Right lobe of liver (tissue), 6 donors: ENCODE measurements at regions not wholly inside any gene's neighbourhood (a gene's known extent, or its start where the extent isn't known, plus 50 kb on each side); places are given as distances from the start of the nearest gene placed in this dataset.
A peak's percentile ranks its signal among the peaks of the same experiment; 100 is the strongest.

Experiments
- ATAC-seq, 4 donors: fragments of 200-7000 bp; cut with Tn5 transposase; one replicate each; pipeline ENCODE4 v1.9.1; 2020; ENCODE audit warnings: mild to moderate bottlenecking in 4 of 4, moderate library complexity in 4 of 4
- DNase-seq, 3 donors: peaks; one replicate each; pipeline ENCODE4 v3.0.0-alpha.2; 2020
- H3K27ac ChIP-seq, 3 donors: fragments of 200-600 bp; one replicate each; pipeline ENCODE4 v1.8.0; 2022
- H3K27me3 ChIP-seq, 2 donors: fragments of 200-600 bp; one replicate each; pipeline ENCODE4 v1.8.0; 2022
- H3K36me3 ChIP-seq, 4 donors: fragments of 200-600 bp; sonication (generic) in 1 of 4; one replicate each; pipeline versions ENCODE4 v1.5.1 to v1.8.0; 2017 to 2022; ENCODE audit warnings: control low read depth in 1 of 4
- H3K4me1 ChIP-seq, 4 donors: fragments of 200-600 bp; sonication (generic) in 1 of 4; one replicate each; pipeline versions ENCODE4 v1.5.1 to v1.8.0; 2017 to 2022; ENCODE audit warnings: control low read depth in 1 of 4
- H3K4me3 ChIP-seq, 3 donors: fragments of 200-600 bp; one replicate each; pipeline ENCODE4 v1.8.0; 2022
- H3K9me3 ChIP-seq, 4 donors: fragments of 200-600 bp; sonication (generic) in 1 of 4; one replicate each; pipeline versions ENCODE4 v1.5.1 to v1.8.0; 2017 to 2022; ENCODE audit warnings: control low read depth in 1 of 4
- CTCF ChIP-seq, 4 donors: fragments of 200-600 bp in 3 of 4; fragments of 450-650 bp in 1 of 4; IDR thresholded peaks; one replicate each; pipeline versions ENCODE4 v1.5.1 to v1.8.0; 2016 to 2022; ENCODE audit warnings: antibody characterized with exemption in 4 of 4, mild to moderate bottlenecking in 2 of 4
- POLR2A ChIP-seq: fragments of 450-650 bp; IDR thresholded peaks from one replicate; pipeline ENCODE4 v1.6.1; 2017; ENCODE audit warnings: antibody characterized with exemption, mild to moderate bottlenecking
- WGBS: methylation state at CpG from one replicate; pipeline ENCODE4 v1.1.6; 2018; ENCODE audit warnings: low coverage, low lambda C conversion rate; ENCODE audit not compliant: insufficient coverage; ENCODE audit errors: missing lambda C conversion rate; 5-methylcytosine and 5-hydroxymethylcytosine counted together
- intact Hi-C, 2 donors: fragments of 100-400 bp; cut with DNase I; formaldehyde crosslinking; loops; one replicate each; pipeline versions ENCODE4 v1.11.2 to v1.14.1; 2022
- donor health status: DM: no; HTN: yes; CAD: no.
- donor health status: DM: no; HTN: no; CAD: no.
- donor health status: DM: no; HTN: no; CAD: no.
- donor health status: DM: no; HTN: yes; CAD: no.
- donor health status: DM: no; HTN: yes; CAD: no.

- no peaks in the 10 kb centered on the region for H3K36me3 ChIP-seq
- intact Hi-C loops: no loop called here
- no peak for TF ChIP-seq POLR2A
- no peak for TF ChIP-seq CTCF (IDR thresholded peaks at IDR 0.05)
- no peaks in the 10 kb centered on the region for H3K27me3 ChIP-seq
- 85% methylated on average over 23 of the region's 28 CpGs for WGBS
- no peak overlapping the region for H3K4me3 ChIP-seq
- no peaks in the 10 kb centered on the region for H3K4me1 ChIP-seq
- no peak for ATAC-seq
- DNase-seq: peak in 1 of 3 donors; percentile 43
- H3K9me3 ChIP-seq: no peaks in the 10 kb centered on the region
- H3K27ac ChIP-seq: no peak overlapping the region
These were observed 262.8 kb upstream of the SHH start for GRCh38 chr7:156074982-156075615.

- WGBS: 81% methylated on average over 11 of the region's 11 CpGs
- DNase-seq (peak in 1 of 3 donors; percentile 6), ATAC-seq (no peak)
- TF ChIP-seq CTCF (IDR thresholded peaks at IDR 0.05) (no peak), POLR2A (no peak)
- Histone ChIP-seq H3K4me3 (no peak overlapping the region), H3K36me3 (no peaks in the 10 kb centered on the region), H3K27me3 (no peaks in the 10 kb centered on the region), H3K9me3 (no peaks in the 10 kb centered on the region), H3K4me1 (no peaks in the 10 kb centered on the region), H3K27ac (no peak overlapping the region)
- intact Hi-C loops: no loop called here
These were observed 261.8 kb upstream of the SHH start for GRCh38 chr7:156074084-156074483.

- Histone ChIP-seq H3K9me3 (no peaks in the 10 kb centered on the region), H3K27me3 (no peaks in the 10 kb centered on the region), H3K4me3 (no peak overlapping the region), H3K27ac (no peak overlapping the region), H3K4me1 (no peaks in the 10 kb centered on the region), H3K36me3 (no peaks in the 10 kb centered on the region)
- 80% methylated on average over 7 of the region's 13 CpGs for WGBS
- TF ChIP-seq POLR2A (no peak), CTCF (IDR thresholded peaks at IDR 0.05) (no peak)
- intact Hi-C loops: no loop called here
- ATAC-seq (no peak), DNase-seq (peak in 1 of 3 donors; percentile 8)
These were observed 261.2 kb upstream of the SHH start for GRCh38 chr7:156073366-156074052.

GRCh38 chr7:156071612-156072011, 259.3 kb upstream of the SHH start:
- peak in 2 of 3 donors; percentile 24 to 25 for DNase-seq
- intact Hi-C loops: no loop called here
- Histone ChIP-seq H3K9me3 (no peaks in the 10 kb centered on the region), H3K4me1 (no peaks in the 10 kb centered on the region), H3K27me3 (no peaks in the 10 kb centered on the region), H3K27ac (no peak overlapping the region), H3K36me3 (no peaks in the 10 kb centered on the region), H3K4me3 (no peak overlapping the region)
- WGBS: 83% methylated on average over 4 of the region's 13 CpGs
- ATAC-seq: no peak
- TF ChIP-seq POLR2A: no peak
- TF ChIP-seq CTCF (IDR thresholded peaks at IDR 0.05): no peak
